Stimulated activated CD8-positive, alpha-beta memory T cell treated with anti-CD3 and anti-CD28 coated beads, Interleukin-15, amount 100 ng/mL, for 24 hours (primary cell): ENCODE measurements at regions not wholly inside any gene's neighbourhood (a gene's known extent, or its start where the extent isn't known, plus 50 kb on each side); places are given as distances from the start of the nearest gene placed in this dataset.

Experiments
- DNase-seq: peaks from one replicate; pipeline ENCODE4 v3.0.0-alpha.2; 2020; ENCODE audit warnings: low read depth

DNA sequence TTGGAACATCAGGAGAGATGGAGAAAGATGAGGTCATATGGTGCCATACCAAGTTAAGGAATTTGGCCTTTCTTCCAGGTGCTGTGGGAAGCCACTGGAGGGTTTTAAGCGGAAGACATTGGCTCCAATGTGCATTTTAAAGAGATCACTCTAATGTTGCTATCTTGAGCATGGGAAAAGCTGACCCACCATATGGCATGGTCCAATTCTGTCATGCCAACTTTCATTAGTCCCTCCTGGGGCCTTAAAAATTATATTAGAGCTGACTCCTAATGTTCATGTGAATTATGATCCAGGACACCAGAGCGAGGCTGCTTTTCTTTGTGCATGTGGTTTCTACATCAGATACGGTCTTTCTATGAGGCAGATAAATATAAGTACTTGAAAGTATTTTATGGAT lies 335.0 kb upstream of the TSHZ2 start:
- DNase-seq: no peak

DNA sequence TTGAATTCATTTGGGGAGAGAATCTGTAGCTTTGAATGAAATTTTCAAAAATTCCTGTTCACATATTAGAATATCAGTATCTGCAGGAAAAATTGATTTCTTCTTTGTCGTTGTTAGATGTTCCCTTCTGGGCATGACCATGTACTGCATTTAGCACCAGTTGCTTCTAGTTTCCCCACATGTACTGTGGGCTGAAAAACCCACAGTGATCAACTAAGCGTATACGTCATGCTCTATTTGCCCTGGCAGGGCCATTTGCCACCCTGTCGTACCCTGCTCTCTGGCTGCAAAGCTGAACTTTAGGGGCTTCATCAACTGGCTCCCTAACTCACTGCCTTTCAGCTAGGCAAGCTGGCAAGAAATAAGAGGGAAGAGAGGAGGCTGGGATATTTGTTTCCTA lies 340.7 kb upstream of the TSHZ2 start:
- DNase-seq: no peak

DNA sequence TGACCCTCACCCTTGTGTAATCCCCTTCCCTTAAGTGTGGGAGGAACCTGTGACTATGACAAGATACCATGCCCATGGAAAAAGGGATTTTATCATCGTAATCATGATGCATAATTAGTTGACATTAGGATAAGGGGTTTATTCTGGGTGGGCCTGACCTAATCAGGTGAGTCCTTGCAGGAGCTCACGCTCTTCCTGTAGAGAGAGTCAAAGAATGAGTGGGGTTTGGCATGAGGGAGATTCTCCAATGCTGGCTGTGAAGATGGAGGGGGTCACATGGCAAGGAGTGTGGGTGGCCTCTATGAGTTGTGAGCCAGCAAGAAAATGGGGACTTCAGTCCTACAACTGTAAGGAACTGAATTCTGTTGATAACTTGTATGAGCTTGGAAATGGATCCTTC lies 342.0 kb upstream of the TSHZ2 start:
- DNase-seq: no peak

DNA sequence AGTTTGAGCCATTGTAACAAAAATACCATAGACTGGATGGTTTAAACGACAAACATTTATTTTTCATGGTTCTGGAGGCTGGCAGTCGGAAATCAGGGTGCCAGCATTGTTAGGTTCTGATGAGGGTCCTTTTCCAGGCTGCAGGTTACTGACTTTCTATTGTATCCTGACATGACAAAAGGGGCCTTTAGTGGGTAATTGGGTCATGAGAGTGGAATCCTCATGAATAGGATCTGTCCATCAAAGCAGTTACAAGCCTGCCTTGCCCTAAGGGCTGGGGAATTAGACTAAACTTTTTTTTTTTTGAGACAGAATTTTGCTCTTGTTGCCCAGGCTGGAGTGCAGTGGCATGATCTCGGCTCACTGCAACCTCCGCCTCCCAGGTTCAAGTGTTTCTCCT lies 347.9 kb upstream of the TSHZ2 start:
- DNase-seq: no peak

DNA sequence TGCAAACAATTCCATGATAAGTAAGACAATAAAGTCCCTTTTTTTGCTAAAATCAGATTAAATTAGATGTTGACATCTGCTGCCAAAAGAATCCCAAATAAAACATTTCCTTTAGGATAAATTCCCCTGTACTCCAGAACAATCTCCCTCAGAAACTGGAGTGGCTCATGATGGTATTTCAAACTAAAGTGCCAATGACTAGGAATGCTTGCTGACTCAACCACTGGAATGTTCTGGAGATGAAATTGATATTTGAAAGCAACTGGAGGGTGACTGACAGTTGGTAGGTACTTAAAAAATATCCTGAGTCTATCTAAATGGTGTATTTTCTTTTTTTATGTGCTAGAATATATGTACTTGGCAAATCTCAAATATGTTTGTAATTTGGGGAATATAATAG lies 350.1 kb upstream of the TSHZ2 start:
- DNase-seq: no peak

DNA sequence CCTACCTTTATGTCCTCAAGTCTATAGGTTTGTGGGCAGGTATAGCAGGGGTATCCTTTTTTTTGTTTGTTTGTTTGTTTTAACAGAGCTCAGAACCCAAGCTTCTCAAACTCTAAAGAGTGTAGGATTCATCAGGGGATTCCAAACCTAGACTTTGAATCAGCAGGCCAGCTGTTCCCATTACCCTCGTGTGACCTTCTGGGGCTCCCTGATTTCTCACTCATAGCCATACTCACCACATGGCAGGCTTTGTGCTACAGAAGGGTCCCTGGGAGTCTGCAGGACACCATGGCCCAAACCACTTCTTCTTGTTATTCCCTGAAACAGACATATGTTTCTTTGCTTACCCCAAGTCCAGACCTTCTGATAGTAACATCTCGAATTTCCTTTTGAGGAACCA lies 350.8 kb upstream of the TSHZ2 start:
- no peak for DNase-seq

DNA sequence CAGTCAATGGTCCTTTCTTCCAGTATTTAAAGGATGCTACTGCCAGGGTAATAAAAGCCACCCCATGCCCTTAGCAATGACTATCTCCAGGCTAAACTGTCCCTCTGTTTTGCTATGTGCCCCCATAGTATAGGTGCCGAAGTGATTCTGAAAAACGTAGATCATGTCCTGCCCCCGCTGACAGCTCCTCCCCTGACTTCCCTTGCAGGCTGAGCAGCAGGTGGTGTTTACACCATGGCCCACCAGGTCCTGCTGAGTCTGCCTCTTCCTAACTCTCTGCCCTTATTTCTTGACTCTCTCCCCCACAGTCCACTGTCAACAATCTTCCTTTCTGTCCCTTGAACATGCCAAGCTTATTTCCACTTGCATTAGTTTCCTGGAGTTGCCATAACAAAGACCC lies 352.5 kb upstream of the TSHZ2 start:
- no peak for DNase-seq

DNA sequence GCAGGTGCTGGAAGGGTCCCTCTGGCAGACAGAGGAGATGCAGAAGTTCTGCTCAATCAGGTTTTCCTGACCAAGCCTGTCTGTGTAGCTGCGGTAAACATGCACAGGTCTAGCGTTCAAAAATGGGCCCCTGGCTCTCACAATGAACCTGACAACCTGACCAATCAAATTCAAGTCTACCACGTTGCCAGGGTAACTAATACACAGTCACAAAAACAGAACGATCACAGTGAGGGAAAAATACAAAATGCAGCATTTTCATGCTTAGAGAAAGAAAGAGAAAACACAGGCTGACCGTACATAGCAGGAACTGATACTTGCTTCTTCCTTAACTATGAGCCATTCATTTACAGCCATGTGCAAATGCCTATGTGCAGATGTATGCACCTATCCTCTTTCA lies 353.1 kb upstream of the TSHZ2 start:
- no peak for DNase-seq

DNA sequence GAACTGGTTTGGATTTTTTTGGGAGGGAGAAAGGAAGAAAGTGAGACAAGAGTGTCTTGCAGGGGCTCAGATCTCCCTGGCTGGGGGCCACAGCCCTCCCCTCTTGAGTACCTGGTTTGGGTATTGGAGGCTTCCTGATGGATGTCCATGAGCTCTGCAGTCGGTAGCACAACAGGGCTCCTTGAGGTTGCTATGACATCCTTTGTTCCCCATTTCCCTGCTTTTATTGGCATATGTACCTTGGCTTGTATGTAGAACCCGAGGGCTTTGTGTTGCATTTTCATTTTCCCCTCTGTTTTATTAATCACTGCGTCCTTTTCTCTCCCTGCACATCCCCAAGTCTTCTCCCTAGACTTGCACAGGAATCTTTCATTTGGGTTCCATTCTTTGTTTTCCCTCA lies 355.5 kb upstream of the TSHZ2 start:
- DNase-seq: no peak

DNA sequence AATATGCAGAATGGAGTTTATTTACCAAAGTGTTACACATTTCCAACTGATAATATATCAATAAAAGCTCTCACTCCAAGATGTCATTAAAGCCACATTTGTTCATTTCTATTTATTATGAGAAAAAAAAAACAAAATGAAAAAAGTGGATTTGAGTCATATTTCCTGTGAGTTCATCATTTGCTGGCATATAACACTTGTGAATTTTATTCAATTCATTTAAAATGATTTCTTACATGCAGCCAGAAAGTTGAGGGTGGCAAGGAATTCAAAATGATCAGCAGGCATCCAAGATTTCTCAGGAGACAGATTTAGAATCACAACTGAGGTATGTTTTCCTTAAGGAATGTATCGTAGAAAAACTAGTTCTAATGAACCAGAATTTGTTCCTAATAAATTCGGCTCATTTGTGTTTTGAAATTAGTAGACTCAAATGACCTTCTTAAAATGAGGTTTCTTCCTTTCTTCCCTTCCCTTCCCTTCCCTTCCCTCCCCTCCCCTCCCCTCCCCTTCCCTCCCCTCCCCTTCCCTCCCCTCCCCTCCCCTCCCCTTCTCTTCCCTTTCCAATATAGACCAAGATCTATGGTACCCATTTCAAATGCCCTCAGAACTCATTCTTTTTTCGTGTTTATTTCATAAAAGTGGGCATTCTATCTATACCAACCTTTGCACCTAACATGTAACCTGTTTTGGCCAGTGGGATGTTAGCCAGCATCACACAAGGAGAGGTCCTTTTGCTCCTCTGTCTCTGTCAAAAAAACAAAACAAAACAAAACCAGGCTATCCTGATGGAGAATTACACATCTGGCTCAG lies 357.9 kb upstream of the TSHZ2 start:
- DNase-seq: no peak

DNA sequence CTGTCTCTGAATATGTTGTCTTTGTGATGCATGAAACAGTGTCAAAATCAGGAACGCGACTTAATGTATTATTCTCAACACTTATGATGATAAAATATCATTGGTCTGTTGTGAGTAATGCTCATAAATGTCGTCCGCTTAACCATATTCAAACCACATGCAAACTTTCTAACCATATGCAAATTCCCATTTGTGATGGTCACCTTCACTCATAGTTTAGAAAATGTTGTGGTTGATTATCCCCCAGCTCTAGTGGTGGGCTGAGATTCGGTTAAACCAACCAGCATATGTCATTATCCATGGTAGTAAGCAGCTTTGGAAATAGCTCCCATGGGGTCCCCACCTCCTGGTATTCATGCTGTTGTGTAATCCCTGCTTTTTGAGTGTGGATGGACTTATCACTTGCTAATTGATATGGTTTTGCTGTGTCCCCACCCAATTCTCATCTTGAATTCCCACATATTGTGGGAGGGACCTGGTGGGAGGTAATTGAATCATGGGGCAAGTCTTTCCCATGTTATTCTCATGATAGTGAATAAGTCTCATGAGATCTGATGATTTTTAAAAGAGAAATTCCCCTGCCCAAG lies 360.0 kb upstream of the TSHZ2 start:
- no peak for DNase-seq

DNA sequence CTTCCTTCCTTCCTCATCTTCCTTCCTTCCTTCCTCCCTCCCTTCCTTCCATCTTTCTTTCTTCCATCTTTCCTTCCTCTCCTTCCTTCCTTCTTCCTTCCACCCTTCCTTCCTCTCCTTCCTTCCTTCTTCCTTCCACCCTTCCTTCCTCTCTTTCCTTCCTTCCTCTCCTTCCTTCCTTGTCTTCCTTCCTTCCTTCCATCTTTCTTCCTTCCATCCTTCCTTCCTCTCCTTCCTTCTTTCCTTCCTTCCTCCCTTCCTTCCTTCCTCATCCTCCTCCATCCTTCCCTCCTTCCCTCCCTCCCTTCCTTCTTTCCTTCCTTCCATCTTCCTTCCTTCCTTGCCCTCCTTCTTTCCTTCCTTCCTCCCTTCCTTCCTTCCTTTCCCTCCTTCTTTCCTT lies 361.4 kb upstream of the TSHZ2 start:
- no peak for DNase-seq

DNA sequence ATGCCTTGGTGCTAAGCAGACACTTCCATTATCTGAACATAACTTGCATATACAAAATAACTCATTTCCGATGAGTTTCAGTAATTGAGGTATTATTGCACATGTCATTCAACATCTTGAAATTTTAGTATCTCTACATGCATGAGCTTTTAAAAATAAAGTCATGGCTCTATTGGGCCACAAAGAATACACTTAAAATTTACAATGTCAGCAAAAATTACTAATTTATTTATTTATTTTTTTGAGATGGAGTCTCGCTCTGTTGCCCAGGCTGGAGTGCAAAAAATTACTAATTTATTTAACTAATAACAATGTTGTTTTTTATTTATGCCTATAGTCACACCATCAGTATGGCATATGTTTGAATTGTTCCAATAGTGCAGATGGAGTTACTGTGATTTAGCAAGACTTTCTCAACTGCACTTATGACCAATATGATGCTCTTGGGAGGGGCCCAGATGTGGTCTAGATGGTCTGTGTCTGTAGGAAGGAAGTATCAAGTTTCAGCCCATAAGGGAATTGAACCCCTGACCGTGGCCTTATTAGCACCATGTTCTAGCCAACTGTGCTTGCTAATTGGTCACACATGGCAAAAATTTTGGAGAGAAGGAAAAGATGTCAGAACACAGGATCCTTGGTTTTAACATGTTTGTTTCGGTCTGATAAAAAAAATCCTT lies 370.7 kb upstream of the TSHZ2 start:
- DNase-seq: no peak

DNA sequence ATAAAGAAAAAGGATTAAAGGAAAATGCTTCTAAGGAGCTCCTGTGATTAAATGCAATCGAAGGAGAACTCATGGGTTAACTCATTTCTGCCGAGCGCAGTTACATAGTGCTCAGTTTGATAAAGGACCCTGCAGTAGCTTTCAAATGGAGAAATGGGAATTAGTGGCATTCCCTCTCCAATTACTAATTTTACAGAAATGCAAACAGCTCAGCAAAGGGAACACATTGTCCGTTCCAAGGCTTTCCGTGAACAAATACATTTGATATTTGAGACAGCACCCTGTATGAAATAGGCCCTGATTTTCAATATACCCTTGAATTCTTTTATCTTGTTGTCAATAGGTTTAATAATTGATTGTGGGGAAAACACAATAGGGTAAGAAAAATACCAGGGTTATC lies 375.9 kb upstream of the TSHZ2 start:
- no peak for DNase-seq

DNA sequence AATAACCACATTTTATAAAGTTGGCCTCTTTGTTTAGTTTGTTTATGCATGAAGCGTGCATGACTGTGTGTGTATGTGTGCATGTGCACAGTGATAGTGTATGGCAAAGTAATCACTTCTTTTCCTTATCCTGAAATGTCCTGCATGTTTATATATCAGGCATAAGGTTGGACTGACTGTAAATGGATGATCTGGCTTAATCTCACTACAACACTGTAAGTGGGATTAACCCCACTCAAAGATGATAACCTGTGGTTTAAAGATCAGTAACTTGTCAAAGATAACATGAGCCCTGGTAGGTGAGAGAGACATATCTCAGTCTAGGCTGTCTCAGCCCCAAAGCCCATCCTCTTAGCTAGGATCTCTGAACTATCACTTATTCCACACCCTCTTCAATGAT lies 376.6 kb upstream of the TSHZ2 start:
- DNase-seq: no peak

DNA sequence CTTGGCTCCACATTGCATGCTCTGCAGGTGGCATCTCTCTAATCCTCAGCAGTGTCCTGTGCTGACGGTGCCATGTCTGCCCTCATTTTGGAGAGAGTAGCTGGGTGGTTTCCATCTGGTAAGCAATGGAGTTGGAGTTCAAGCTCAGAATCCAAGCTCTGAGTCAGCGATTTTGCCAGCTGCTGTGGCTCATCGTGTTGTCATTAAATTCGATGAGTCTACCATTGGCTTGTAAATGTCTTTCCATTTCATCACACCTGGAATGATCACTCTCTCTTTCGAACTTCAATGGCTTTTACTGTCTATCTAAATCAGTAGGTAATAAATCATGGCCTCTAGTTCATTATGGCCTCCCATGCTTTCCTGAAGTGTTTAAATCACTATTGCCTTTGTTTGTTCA lies 378.5 kb upstream of the TSHZ2 start:
- no peak for DNase-seq

DNA sequence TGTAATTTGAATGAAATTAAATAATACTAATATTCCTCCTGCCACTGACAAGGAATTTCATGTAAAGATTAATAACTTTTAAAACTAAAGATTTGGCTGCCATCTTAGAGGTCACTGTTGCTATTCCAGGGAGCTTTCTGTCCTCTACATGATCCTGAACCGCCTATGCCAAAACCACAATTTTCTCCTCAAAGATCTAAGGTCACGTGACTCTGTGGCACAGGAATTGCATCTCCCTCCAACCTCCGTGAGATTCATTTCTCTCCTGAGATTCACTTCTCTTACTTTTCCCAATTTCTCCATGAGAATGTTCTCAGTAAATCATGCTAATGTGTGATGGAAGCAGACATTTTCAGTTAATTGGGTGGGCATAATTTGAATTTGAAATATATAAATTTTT lies 379.6 kb upstream of the TSHZ2 start:
- no peak for DNase-seq

DNA sequence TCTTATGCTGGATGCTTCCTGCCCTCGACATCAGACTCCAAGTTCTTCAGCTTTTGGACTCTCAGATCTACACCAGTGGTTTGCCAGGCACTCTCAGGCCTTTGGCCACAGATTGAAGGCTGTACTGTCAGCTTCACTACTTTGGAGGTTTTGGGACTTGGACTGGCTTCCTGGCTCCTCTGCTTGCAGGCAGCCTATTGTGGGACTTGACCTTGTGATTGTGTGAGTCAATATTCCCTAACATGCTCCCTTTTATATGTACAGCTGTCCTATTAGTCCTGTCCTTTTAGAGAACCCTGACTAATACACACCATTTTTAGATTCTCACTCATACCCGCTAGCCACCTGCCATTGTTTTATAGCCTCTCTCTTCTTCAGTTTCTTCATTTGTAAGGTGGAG lies 382.1 kb upstream of the TSHZ2 start:
- no peak for DNase-seq

DNA sequence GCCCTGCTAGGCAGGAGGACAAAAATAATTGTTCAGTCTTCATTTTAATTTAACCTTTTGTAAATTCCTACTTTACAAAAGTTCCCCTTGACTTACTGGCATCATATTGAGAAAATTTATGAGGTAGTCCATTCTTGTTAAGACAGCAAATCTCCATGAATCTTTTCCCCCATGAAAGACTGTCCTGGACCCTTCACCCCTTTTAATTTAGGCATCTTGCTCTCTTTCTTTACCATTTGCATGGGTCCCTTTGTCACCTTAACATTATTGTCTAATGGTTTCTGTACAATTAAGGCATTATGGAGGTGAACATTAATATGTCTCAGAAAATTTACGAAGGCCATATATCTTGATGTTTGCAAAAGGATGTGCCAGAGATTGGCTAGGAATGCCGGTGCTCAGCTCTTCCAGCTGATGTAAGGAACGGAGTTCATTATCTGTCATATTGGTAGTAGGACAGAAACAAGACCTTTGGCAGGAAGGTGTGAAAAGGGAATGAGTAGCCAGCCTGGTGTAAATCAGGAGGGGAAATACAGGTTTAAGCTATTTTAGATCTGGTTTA lies 382.8 kb upstream of the TSHZ2 start:
- no peak for DNase-seq

DNA sequence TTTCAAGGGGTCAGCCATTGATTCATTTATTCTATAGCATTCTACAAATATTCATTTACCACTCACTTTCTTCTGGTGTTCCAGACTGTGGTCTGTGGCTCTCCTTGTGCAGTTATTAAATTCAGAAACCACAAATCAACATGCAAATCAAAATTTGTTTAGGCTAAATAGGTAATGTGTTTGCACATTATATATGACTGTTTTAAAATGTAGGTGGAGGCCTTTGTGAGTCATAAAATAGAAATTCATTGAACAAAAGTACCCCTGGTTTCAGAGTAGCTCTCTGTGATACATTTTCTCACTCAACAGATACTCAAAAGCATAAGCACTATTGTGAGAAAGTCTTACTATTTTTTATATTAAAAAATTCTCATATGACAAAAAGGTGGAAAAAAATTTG lies 385.5 kb upstream of the TSHZ2 start:
- DNase-seq: no peak

DNA sequence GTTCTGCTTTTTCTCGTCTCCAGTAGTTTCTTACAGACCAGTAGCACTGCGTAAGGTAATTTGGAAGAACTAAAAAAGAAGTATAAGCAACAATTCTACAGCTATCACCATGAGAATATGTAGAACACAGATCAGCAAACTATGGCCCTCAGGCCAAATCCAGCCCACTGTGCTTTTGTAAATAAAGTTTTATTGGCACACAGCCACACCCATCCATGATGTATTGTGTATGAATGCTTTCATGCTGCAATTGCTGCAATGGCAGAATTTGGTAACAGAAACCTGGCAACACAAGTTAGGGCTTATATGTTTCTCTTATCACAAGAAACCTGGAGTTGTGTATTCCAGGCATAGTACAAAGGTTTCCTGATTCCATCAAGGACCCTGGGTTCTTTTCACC lies 386.8 kb upstream of the TSHZ2 start:
- DNase-seq: no peak

DNA sequence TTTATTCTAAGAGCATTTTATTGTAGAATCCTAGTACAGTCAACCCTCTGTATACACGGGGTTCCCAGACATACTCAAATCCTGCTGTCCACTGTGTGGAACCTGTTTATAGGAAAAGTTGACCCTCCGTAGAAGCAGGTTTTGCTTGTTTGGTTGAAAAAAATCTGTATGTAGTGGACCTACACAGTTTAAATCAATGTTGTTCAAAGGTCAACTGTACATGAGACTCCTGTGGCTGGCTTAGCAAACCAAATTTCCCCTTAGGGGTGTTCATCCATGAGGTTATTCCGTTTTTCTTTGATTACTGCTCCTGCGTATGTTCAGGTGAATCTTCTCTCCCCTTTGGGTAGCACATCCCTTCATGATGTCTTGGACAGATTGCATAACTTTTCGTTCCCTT lies 387.0 kb upstream of the ZFP64 start:
- DNase-seq: no peak

DNA sequence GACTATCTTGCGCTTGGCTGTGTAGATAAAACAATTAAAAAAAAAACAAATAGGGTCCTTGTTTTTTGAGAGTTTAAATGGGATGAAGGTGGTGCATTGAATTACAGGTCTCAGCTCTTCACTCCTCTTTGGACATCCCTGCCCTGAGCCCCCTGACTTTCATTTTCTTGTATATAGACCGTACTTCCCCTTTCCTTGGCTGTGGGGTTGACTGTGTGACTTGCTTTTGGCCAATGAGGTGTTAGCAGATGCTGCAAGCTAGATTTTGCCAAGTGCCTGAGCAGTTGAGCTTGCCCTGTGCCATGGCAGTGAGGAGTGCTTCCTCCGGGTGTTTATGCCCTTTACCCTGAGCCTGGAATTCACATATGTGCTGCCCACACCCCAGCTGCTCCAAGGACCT lies 386.1 kb upstream of the ZFP64 start:
- no peak for DNase-seq
